Retina (tissue), 1 donor: ENCODE measurements at regions not wholly inside any gene's neighbourhood (a gene's known extent, or its start where the extent isn't known, plus 50 kb on each side); places are given as distances from the start of the nearest gene placed in this dataset.
"Not testable (repeated sequence)": the region's sequence is repeated elsewhere in the genome, so short reads cannot be mapped to it uniquely, and the experiment has no call there.

ENCODE experiments used
- DNase-seq: peaks from one replicate; pipeline ENCODE4 v3.0.0-alpha.2; 2016

DNA sequence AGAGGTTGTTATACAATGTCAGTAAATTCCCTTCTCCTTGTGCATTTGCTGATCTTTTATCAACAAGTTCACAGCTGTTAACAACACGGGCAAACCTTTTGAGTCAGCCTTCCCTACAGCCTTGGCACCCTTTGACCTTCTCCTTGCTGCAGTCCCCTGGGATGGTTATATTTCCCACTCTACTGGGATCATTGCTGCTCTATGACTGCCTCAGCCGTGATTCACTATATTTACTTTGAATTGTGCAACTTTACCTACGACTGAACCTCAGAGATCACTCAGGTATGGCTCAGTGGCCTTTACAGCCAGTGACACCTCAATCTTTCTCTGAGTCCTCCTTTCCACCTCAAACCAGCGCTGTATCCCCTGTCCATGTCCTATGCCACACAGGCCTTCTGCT lies 1293.3 kb downstream of the EPHA7 start:
- no peak for DNase-seq

DNA sequence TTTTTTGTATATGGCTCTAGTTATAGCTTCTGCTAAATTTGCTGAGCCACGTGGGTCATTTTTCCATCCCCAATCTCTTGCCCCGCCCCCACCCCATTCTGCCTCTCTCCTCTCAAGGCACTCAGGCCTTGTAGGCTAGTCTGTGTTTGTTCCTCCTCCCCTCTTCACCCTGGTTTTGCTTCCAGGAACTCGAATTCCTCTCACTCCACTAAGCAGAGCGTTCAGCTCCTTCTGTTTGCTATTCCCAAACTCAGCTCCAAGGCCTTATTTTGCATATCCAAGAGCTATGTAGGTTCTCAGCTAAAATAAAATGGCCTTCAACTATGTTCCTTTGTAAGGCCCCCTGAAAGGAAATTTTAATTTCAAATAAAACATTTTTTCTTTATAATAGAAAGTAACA lies 1293.7 kb downstream of the EPHA7 start:
- DNase-seq = no peak

DNA sequence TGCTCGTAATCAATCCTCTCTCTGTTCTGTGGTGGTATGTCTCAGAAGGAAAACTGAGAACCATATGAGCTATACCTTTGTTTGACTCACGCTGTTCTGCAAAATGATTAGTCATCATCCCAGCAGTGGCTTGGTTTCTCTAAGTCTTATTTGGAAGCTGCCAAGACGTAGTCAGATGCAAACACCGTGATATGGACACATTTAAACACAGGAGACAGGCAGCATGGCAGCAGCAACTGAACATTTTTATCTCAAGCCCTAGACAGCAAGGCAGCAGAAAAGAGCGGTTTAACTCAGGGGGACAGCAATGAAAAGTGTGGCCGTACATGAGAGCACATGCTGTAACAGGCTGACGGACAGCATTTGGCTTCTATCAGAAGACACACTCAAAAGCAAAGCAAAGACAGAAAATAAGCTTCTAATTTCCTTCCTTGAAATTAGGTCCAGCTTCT lies 1295.1 kb downstream of the EPHA7 start:
- DNase-seq = no peak

DNA sequence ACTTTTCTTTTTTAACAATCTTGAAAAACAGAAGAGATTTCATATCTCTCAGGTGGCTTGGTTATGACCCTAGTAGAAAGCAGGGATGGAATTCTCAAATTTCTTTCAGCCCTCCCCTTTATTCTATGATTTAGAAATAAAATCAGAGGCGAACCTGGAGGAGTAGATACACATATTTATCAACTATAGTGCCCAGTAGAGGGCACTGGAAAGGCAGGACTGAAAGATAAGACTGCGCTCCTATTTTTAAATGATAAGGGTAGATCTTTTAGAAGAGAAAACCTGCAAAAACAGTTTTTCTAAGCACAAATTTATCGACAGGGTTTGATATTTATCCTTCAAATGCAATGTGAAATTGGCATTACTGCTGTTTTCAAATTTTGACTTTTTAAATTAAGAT lies 1296.6 kb downstream of the EPHA7 start:
- no peak for DNase-seq

DNA sequence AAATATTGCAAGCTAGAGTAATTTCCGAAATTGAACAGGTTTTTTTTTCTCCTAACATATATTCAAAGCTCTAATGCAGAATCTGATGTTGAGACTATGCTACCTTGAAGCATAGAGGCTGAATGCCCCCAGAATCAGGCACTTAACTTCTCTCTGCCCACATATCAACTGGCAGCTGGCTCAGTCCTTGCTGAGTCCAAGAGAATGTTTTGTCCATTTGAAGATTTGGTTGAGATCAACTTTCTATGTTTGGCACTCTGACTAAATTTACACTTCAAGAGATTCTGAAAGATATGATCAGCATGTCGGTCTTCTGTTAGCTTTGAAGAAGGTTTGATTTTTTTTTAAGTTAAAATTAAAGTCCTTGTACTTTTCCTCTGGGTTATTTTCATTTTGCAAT lies 1298.1 kb downstream of the EPHA7 start:
- DNase-seq = no peak

DNA sequence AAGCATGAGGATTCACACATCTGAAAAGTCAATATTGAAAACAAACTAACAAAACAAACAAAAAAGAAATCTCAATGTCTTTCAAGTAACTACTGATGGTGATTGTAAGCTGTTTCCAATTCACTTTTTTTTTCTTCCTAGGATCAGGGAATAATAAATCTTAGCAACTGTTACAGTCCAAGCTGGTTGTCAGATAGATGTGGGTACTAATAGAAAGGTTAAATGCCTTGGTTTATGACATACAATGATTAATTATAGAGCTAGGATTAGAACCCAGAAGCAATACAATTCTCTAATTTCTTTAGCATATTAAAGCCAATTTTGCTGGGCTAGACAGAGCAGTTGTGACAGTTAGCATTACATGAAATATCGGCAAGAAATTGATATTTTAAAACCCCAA lies 1301.6 kb downstream of the EPHA7 start:
- DNase-seq = no peak

DNA sequence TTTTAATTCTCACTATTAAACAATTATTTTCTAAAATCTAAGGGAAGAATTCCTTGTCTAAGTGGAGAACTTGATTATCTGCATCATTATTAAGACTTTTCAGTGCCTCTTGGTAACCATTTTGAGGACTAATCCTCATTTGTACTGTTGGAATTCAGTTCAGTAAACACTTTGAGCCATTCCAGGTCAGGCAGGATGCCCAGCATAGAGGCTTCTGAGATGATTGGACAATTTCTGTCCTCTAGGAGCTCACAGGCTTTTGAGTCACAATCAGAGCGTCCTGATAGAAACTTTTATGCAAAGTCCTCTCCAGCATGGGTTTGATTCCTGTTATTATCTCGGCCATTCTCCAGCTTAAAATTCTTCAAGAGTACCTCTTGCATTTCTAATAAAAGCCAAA lies 1304.6 kb downstream of the EPHA7 start:
- DNase-seq = no peak

DNA sequence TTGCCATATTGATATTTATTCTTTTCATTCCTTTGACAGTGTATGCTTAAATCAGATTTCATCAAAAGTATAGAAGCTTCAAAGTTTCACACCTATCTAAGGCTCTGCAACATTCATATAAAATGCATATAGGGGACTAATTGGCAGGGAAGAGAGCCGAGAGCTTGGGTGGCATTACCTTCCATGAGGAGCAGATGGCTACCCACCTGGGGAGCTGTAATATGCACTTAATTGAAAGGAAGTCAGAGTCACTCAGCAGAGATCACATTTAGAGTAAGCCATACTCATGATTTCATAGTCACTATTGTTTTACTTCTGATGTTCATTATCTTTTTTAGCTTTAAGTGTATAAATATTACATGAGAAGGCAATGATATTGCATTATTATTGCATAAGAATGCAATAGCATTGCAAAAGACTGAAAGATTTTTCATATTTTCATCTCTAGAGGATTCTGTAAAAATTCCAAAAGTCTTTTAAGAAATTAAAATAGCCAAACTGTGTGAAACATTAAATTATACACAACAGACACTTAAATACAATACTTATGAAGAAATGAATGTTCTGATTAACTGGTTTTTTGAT lies 1305.2 kb downstream of the EPHA7 start:
- DNase-seq = no peak

DNA sequence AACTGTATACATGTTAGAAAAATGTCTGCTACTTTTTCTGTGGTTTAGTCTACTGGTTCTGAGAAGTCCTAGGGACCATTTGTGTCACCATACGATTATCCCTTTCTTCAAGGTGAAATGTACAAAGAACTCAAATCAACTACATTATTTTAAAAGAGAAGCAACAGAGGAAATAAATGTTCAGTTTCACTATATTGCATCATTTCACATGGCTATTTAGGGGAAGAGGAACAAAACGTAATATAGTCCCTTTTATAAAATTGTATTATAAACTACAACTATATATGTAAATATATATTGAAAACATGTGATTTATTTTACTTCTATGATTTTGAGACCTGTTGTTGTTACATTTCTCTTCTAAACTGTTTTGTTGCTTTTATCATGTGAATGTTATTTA lies 1308.0 kb downstream of the EPHA7 start:
- no peak for DNase-seq

DNA sequence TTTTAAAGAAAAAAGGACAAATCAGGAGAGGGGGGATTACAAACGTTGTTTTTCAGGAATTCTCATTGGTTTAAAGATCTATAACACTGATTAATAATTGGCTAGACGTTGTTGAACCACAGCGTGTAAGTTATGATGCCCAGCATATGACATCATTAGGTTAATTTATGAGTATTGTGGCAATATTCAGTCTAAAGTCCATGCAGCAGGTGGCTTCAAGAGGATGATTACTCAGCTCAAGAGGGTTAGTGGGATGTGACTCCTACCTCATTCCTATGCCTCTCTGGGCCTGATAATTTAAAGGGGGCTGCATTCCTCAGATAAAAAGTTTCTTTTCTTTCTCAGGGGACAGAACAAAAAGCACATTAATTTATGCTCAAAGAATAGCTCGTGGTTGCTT lies 1309.0 kb downstream of the EPHA7 start:
- DNase-seq = no peak

DNA sequence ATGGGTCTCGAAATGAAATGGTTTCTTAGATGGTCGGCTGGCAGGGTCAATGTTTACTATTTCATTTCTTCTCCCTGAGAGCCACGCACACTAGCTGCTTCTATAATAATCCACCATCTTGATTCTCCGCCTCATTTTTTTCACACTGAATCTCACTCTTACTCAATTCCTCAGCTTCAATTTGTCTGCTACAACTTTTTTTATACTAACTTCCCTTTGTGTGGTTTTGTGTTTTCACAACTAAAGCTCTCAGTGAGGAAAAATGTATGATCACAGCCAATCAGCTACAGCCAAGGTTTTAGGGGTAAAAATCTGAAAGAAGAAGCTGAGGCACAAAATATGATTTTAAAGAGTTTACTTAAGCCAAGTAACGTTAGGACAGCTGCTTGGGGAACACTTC lies 1309.4 kb downstream of the EPHA7 start:
- DNase-seq = no peak

DNA sequence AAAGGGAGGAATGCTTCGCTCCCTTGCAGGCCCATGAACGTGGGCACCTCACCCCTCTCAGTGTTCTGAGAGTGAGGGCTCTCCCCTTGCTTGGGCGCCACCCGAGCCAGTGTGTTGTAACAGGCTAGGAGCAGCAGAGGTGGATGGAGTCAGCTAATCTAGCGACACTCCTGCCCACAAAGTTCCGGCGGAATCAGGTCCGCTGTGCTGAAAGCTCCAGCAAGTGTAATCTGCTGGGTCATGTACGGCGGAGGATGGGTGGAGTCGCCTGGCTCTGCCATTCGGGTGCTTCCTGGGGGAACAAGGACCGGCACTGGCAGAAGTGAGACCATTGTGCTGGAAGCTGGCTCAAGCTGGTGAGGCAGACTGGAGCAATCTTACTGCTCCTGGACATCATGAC lies 1310.1 kb downstream of the EPHA7 start:
- no peak for DNase-seq

DNA sequence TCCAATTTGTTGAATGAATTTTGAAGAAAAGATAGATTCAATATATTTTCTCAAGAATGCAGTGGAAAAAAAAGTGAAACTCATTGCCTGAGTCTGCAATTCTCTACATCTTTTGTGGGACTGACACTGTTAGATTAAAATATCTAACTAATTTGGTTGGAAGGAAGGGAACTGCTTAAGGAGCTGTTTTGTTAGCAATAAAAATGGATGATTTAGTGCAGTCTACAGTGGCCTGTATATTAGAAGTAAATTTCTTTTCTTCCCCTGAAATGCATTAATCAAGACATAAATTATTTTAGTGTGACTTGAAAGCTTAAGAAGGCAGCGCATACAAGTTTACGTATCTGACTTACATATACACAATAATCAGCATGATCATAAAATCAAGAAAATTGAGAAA lies 1332.6 kb downstream of the EPHA7 start:
- no peak for DNase-seq

DNA sequence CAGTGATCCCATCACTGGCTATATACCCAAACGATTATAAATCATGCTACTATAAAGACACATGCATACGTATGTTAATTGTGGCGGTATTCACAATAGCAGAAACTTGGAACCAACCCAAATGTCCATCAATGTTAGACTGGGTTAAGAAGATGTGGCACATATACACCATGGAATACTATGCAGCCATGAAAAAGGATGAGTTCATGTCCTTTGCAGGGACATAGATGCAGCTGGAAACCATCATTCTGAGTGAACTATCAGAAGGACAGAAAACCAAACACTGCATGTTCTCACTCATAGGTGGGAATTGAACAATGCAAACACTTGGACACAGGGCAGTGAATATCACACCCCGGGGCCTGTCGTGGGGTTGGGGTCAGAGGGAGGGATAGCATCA lies 1335.4 kb downstream of the EPHA7 start:
- DNase-seq = not testable (repeated sequence)

DNA sequence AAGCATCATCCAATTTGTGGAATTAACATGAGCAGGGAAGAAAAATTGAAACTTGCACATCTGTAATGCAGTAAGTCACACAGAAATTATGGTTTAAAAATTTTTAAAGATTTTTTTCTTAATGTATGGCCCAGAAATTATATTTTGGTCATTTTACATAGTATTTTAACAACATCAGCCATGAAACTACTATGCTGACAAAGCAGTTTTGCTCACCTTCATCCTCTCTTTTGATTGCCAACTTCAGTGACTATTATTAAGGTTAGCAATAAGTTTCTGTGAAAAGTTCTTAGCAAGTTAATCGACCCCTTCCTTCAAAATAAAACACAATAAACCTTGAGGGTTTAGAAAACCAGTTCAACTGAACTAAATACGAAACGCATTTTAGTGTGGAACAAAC lies 1347.0 kb downstream of the EPHA7 start:
- DNase-seq = no peak

DNA sequence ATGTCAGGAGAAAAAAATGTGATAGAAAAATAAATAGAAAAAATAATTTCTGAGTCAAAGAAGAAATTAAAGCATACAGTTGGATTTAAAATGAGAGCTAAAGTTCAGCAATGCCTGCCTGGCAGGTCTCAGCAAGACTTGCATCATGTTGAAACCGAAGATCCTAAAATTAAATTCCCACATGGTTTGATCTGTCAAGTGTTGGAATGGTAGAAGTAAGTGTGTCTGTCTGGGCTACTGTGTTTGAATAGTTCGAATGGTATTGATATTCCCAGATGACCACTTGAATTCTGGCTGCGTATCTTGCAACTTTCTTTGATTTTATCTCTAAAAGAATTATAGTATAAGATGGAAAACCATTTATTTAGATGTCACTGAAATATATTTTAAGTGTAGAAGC lies 1349.6 kb downstream of the EPHA7 start:
- DNase-seq = no peak

DNA sequence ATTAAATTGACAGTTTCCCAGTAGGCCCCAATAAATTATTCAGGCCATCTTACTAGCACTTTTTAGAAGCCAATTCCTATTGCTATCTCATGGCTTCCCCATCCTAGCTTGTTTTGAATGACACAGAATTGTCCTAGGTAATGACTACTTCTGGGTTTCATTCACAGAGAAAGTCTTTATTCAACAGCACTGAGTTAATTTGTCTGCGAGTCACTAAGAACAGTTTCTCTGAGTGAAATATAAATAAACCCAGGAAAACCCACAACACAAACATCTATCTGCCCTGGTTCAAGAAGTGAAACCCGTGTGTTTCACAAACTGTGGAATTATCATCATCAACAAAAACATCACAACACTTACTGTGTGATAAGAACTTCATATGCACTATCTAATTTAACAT lies 1366.8 kb downstream of the EPHA7 start:
- no peak for DNase-seq

DNA sequence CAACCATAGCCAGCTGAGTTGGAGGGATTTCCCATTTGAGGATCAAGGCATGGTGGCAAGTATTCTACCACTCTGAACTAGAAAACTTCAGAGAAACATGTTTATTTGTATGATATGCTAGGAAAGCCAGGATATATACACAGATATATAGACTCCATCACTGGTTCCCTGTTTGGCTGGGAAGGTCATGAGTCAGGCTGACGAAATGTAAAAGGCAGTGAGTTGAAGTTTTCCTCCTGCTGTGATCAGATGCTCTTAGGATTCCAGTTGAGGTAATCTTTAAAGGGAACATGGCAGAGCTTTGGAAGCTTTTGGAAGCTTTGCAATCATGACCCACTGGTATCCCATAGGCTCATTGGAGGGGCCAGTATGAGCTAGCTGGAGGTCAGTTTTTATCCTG lies 1369.1 kb downstream of the EPHA7 start:
- no peak for DNase-seq

DNA sequence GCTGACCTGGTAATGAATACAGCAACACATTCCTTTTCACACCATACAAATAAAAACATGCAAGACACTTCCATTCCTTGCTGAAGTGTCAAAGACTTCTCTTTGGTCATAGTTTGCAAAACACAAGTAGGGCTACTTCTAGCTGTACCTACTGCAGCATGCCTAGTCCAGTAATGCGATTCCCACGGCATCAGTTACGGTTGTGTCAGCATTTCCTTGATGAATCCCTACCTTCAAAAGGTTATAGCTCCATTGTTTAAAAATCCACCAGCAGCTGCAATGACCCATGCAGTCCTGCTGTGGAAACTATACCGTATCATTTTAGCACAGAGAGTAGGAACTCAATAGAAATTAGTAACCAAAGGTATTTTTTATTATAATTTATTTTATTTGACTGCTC lies 1371.5 kb downstream of the EPHA7 start:
- DNase-seq = no peak

DNA sequence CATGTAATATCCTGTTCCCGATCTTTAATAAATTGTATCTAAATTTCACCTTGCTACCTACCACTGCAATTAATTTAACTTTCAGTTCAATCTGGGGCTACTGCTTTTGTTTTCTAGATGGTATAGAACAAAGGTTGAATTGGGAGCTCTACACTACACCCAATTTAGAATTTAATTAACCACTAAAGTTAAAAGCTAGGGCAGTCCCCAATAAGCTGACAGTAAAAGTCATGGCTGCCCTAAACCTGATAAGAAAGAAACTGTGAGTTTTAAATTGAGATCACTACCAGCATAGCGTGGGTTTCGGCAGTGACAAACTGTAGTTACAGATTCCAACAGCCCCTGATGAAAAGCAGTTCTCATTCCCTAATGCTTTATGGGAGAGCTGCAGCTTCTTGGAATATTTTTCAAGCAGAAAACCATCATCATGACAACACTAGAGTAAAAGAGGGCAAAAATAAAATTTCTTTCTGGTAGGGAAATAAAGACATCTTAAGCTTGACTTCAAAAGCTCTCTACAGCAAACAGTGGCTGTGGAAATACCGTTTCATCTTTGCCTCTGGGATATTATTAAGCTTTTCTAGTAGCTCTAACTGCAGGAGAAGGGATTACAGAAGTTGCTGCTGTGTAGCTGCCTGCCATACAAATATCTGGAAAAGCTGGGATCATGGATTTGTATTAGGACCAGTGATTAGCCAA lies 1372.1 kb downstream of the EPHA7 start:
- no peak for DNase-seq

DNA sequence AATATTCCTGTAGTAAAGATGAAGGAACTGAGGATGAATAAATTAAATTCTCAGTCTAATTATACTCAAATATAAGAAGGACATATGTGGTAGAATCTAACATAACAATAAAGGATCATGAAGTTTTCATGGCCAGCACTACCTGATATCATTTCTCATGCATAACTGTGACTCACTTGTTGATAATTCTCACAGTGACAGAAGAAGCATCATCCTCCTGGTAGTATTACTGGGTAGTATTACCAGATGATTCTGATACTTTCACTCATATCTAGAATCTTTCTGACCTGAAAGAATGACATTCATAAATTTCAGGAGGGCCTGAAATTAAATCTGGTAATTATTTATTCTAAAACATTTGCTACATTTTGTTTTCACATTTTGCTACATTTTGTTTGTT lies 1375.0 kb downstream of the EPHA7 start:
- DNase-seq = no peak

DNA sequence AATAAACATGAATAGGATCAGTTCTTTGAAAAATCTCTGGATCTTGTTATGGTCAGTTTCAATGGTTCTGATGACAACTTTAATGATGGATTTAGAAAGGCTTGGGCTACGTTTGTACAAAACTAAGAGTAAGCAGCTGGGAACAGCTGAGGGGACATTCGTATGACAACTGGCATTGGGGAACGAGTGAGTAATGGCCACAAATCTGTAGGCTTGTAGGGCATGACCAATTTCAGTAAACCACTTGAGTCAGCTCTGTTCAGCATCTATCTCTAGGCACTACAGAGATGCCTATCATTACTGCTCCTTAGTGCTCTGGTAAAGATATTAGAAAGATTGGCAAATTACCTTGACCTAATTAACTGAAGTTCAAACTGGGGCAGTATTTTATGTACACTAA lies 1375.6 kb downstream of the EPHA7 start:
- DNase-seq = no peak

DNA sequence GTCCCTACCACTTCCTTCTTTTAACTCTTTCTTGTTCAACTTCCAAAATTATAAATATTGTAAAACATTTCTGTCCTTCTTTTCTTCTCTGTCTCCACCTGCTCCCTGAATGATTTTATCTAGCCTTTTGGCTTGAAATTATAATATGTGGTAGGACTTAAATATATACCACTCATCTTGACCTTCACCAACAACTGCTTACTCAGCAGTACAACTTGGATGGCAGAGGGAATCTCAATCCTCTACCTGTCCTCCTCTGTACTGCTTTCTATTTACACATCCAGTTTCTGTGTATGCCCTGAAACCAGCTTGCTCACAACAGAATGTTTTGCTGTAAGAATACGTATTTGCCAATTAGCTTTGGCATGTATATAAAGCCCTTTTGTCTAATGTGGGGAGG lies 1392.5 kb downstream of the EPHA7 start:
- no peak for DNase-seq

DNA sequence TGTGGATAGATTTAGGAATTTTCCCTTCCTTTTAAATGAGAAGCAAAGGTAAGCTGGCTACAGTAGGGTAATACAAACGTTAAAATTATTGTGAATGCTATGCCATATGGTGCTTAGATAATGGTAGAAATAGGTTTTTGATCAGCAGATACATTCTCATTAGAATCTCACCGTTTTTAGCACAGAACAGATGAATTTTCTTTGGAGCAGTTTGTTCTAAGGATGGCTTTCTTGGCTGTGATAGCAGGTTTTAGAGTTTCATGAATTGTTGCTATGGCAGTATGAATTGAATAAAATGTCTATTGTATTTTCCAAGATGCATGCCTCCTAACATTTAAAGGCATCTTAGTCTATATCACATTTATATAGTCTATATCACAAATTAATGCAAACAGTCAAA lies 1394.5 kb downstream of the EPHA7 start:
- no peak for DNase-seq

DNA sequence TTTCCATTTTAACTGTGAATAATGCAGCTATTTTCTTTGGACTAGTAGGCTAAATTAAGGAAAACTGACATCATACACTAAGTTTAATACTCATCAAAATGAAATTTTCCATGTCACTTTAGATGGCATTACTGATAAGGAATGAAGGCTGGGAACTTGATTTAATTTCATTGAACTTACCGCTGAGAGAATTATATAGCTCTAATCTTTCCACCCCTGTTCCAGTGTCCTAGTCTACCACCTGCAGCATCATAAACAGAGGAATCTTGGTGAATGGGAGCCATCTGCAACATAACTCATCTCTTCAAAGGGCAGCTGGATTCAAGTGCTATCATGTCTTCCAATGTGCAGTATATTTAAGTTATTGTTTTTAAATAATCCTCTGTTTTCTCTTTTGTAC lies 1395.2 kb downstream of the EPHA7 start:
- no peak for DNase-seq
